GM10847 (cell line): ENCODE measurements at regions not wholly inside any gene's neighbourhood (a gene's known extent, or its start where the extent isn't known, plus 50 kb on each side); places are given as distances from the start of the nearest gene placed in this dataset.

Experiments used
- POLR2A ChIP-seq: IDR thresholded peaks from 2 replicates; pipeline ENCODE4 v1.6.1; 2011; ENCODE audit not compliant: insufficient read length; ENCODE audit errors: extremely low read depth

DNA sequence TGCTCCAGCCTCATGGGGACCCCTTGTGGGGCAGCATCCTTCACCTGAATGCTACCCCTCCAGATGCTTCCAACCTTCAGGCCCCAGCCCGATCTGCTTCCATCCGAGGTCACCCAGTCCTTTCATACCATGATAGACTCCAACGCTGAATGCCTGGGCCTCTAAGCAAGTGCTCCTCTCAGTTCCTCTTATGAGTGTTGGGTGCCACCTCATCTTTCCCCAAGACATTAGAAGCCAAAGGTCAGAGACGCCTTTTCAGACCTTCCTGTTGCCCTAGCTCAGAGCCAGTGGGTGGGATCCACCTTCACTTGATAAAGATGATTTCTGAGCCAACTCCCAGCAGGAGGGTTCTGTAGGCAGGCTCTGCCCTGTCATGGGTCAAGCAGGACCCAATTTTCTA lies 174.5 kb upstream of the MGAT5 start:
- TF ChIP-seq POLR2A, result no peak

GRCh38 chr2:134080386-134081089 lies 173.3 kb upstream of the MGAT5 start:
- no peak for TF ChIP-seq POLR2A

DNA sequence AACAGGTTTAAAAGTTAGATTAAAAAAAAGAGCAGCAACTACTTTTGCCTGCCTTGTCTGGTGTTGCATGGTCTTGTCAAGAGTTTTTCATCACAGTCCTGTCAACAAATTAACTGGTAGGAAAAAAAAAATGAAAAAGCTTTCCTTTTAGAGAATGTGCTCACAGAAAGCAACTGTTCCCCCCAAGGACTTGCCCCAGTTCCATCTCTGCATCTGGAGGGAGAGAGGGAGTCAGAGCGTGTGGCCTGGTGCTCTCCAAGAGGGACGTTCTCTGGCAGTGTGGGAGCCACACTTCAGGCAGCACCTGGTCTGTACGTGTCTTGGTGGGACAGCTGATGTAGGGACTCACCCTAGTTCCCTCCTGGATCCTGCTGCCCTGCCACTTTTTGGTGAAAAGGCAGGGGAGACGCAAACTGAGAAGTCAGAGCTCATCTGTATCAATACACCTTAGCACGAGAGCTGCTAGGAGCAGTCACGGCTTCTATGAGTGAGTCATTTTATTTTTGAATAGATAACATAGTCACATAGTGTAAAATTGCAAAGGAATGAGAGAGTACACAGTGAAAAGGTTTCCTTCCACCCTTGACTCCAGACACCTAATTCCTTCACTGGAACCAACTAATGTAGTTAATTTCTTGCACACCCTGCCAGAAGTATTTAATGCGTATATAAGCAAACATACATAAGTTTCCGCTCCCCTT lies 172.5 kb upstream of the MGAT5 start:
- no peak for TF ChIP-seq POLR2A

DNA sequence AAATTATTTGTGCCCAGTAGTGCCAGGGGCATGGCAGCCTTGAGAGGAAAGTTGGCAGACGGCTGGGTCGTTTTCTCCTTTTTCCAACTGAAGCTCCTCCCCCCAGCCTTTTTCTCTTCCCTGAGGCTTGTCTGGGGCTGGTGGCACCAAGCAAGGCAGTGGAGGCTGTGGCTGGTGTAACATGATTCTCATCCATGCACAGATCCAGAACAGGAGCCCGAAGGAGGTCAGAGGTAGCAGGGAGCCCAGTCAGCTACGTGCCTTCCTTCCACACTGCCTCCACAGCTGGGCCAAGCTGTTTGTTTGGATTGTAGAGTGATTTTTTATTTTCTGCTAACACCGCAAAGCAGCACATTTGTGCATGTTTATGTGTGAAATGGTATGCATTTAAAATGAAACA lies 170.3 kb upstream of the MGAT5 start:
- no peak for TF ChIP-seq POLR2A

DNA sequence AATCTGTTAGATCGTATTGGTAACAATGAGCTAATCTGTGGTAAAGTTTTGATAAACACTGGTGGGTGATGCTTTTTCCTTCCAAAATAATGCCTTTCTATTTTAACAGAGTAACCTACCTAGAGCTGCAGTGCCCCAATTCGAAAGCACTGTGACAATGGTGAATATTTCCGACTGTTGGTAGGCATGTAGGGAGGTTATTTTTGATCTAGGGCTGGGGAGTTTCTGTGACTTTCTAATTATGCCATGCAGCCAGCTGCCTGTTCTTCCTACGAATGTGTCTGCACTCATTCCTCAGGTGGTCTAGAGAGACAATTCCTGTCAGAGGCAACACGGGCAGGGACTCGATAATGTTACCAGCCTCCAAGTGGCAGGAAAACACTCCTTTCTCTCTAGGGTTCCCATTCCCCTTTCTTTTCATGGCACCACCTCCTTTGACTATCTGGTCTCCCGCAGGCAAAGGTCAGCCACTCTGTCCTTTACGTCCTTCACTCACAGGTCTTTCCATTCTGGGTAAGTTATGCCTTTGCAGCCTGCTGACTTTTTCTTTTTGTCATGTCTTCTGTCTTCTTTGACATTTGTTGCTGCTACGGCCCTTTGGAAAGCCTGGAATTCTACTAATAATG lies 167.2 kb upstream of the MGAT5 start:
- TF ChIP-seq POLR2A, result no peak

DNA sequence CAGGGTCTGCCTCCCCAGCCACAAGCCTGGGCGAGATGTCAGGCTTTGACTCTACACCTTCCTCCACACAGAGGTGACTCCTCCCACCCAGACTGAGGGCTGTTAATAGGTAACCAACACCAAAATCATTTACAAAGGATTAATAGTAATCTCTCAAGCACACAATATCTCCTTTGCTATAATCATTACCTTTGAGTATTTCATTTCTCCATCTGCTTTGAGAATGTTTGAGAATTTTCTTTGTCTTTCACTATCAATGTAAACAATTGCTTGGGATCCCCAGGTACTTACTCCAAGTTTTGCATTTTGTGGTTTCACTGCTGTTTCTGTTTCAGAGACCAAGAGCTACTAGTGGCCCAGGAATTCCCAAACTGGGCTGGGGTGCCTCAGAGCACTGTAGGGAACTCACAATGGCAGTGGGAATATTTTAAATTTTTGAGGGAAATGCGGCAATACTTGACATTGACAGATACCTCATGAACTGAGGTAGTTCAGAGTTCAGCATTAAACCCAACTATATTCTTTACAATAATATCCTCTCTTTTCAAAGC lies 166.4 kb upstream of the MGAT5 start:
- TF ChIP-seq POLR2A, result no peak

GRCh38 chr2:134089454-134089853 lies 164.4 kb upstream of the MGAT5 start:
- TF ChIP-seq POLR2A, result no peak

- TF ChIP-seq POLR2A, result no peak
These were observed 156.1 kb upstream of the MGAT5 start for GRCh38 chr2:134097740-134098139.

- no peak for TF ChIP-seq POLR2A
These were observed 155.6 kb upstream of the MGAT5 start for GRCh38 chr2:134098321-134098720.

- no peak for TF ChIP-seq POLR2A
These were observed 154.6 kb upstream of the MGAT5 start for GRCh38 chr2:134099273-134099672.

- TF ChIP-seq POLR2A, result no peak
These were observed 150.7 kb upstream of the MGAT5 start for GRCh38 chr2:134103196-134103595.

DNA sequence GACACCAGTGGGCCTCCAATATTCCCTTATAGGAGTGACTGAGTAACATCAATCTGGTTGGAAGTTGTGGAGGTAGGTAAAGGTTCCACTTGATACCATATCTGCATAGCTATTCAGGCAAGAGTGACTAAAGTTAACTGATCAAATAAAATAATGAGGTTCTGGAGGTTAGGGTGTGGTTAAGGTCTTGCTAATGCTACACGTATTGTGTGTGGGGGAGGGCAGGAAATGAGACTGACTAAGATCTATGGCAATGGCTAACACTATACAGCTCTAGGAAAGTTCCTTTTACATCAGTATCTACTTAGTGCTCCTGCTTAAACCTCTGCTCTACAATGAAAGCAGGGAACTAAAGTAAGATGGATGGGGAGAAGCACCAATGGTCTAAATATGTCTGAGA lies 149.1 kb upstream of the MGAT5 start:
- no peak for TF ChIP-seq POLR2A

GRCh38 chr2:134107402-134107801 lies 146.5 kb upstream of the MGAT5 start:
- TF ChIP-seq POLR2A, result no peak

GRCh38 chr2:134108113-134108512 lies 145.8 kb upstream of the MGAT5 start:
- no peak for TF ChIP-seq POLR2A

GRCh38 chr2:134109246-134109645 lies 144.6 kb upstream of the MGAT5 start:
- TF ChIP-seq POLR2A, result no peak

GRCh38 chr2:134109725-134110124 lies 144.1 kb upstream of the MGAT5 start:
- no peak for TF ChIP-seq POLR2A

DNA sequence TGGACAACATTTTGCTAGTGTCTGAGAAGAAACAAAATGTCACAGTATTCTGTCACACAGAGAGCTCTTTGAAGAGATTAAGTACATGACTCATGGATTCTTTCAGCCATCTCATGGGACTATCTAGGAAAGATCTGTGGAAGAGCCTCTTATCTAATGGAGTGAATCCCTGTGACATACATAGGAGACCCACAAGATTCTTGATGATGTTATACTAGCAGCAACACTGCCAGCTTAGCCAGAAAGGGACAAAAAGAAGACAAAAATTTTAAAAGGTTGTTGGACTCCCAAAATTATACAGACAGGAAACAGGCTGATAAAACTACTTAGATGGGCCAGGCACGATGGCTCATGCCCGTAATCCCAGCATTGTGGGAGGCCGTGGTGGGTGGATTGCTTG lies 143.3 kb upstream of the MGAT5 start:
- TF ChIP-seq POLR2A, result no peak

GRCh38 chr2:134117676-134118075 lies 136.2 kb upstream of the MGAT5 start:
- TF ChIP-seq POLR2A, result no peak
